DMS114 treated with DMSO at 0.1 percent for 48 hours (cell line): ENCODE measurements at regions not wholly inside any gene's neighbourhood (a gene's known extent, or its start where the extent isn't known, plus 50 kb on each side); places are given as distances from the start of the nearest gene placed in this dataset.

ENCODE experiments used
- DNase-seq: peaks from one replicate; lab custom pipeline; 2025; ENCODE audit not compliant: unreplicated experiment; lab: John Stamatoyannopoulos, UW

- DNase-seq = no peak
Measured at GRCh38 chr14:28059254-28059653, 707.3 kb upstream of the FOXG1 start.

DNA sequence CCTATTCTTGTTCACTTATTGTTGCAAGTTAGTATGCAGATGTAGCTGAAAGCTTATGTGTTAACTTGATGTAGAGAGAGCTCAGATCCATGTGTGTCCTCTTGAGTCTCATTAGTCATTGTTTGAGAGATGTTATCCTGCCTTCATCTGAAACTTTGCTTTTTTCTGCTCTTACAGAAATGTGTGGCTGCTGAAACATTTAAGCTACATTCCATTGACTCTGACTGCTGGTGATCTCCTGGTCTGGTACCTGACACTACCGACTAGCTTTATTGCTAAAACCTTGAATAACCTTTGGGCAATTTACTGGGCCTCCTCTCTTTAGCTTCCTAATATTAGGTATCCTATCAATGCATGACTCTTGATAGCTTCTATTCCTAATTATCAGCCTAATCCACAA, 705.6 kb upstream of the FOXG1 start:
- DNase-seq = no peak

DNA sequence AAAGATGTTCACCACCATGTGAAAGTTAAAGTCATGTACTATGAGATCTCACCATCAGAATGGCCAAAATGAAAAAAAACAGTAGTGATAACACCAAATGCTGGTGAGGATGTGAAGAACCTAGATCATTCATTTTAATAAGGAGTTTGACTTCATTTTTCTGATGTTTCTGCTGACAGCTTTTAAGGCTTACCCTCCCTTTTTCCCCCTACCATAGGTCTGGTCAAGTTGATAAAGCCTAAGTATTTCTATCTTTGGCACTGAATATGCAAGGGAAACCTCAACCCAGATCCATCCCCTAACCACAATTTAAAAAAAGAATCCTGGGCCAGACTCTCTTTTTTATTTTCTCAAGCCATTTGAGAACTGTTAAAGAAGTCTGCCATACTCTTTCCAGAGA, 689.6 kb upstream of the FOXG1 start:
- DNase-seq = no peak

DNA sequence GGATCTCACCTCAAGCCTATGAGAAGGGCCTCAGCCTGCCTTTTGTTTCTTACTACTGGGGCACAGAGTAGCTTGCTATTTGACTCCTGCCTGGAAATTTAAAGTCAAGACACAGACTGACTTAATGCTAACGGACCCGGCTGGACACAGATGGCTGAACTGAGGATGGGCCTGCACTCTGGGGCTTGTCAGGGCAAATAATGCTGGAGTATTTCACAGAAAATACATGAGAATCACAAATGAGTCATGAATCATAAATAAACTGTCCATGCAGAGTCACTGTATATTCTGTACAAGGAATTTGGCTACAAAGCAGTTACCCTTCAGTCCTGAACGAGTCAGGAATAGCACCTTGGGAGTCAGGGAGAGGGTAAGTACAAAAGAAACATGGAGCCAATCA, 683.2 kb upstream of the FOXG1 start:
- no peak for DNase-seq

GRCh38 chr14:28088125-28088524, 678.5 kb upstream of the FOXG1 start:
- no peak for DNase-seq

DNA sequence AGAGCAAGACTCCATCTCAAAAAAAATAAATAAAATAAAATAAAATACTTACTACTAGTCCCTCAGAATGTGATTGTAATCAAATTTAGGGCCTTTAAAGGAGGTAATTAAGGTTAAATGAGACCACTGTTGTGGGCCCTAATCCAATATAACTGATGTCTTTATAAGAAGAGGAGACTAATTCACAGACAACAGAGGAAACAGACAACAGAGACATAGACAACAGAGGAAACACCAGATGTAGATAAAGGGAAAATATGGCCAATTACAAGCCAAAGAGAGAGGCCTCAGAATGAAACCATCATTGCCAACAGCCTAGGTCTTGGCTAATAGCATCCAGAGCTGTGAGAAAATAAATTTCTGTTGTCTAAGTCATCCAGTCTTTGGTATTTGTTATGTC, 669.0 kb upstream of the FOXG1 start:
- DNase-seq = no peak

GRCh38 chr14:28098856-28099255, 667.7 kb upstream of the FOXG1 start:
- no peak for DNase-seq

DNA sequence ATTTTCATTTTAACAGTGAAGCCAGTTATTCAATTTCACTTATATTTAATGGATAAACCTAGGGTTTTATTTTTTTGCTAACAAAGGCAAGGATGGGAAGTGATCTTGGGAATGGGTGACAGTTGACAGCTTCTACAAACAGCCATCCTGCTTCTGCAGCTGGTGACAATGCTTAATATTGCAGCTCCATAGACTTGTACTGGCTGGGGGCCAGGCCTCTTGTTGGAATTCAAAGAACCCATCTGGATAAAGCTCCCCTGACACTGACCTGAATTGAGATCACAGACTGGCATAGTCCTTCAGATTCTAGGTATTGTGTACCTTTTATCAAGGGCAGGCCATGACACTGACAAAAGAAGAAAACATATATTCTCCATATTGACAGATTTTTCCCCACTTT, 664.6 kb upstream of the FOXG1 start:
- DNase-seq = no peak

DNA sequence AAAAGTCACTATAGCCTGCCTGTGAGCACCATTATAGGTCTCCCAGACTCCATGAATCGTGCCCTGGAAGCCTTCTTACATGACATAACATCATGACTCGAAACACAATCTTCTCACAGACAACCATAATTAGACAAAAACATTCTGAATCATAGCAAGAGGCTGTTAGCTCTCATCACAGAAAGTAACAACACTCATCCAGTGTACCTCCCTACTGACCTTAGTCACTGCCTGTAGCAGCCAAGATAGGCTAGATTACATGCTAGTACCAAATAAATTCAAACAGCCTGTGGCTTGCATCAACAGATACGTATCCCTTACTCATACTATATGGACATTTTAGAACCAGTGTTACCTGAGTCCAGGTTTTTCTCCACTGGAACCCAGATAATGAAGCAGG, 663.8 kb upstream of the FOXG1 start:
- no peak for DNase-seq

DNA sequence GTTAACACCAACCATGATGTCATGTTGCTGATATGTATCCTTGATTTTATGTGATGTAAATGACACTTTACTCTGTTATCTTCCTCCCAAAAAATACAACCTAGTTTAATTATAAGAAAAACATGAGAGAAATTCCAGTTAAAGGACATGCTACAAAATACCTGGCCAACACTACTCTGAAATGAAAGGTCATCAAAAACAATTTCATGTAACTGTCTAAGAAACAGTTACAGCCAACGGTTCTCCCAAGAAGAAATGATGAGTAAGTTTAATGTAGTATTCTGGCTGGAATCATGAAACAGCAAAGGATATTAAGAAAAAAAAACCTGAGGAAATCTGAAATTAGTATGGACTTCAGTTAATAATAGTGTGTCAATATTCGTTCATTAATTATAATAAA, 653.3 kb upstream of the FOXG1 start:
- DNase-seq = no peak

DNA sequence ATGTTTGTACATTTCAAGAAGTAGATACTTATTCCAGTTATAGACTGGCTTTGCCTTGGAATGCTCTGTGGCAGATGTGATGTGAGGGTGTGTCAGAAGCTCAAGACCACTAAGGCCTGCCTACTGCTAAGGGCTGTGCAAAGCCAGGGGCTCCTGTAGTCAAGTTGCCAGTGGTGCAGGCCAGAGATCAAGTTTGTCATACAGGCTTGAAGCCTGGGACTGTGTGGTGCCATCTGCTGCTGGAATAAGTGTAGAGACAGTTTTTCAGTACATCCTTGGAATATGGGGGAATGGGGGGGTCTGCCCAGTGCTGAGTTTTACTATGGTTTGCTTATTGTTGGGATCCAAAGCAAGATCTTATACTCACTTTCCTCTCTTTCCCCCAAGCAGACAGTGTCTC, 649.9 kb upstream of the FOXG1 start:
- no peak for DNase-seq

DNA sequence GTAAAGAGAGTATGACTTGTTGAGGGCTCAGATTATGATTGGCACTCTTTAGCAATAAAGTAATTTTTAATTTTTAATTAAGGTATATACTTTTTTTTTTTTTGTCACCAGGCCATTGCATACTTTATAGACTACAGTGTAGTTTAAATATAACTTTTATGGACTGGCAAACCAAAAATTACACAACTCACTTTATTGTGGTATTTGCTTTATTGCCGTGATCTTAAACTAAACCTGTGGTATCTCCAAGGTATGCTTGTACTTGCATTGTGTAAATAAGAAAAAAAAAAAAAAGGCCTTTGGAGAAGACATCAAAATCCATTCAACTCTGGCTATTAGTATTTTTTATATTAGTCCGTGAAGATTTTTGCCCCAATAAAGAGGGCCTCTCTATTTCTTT, 646.7 kb upstream of the FOXG1 start:
- DNase-seq = no peak

GRCh38 chr14:28120391-28120790, 646.2 kb upstream of the FOXG1 start:
- DNase-seq = no peak

DNA sequence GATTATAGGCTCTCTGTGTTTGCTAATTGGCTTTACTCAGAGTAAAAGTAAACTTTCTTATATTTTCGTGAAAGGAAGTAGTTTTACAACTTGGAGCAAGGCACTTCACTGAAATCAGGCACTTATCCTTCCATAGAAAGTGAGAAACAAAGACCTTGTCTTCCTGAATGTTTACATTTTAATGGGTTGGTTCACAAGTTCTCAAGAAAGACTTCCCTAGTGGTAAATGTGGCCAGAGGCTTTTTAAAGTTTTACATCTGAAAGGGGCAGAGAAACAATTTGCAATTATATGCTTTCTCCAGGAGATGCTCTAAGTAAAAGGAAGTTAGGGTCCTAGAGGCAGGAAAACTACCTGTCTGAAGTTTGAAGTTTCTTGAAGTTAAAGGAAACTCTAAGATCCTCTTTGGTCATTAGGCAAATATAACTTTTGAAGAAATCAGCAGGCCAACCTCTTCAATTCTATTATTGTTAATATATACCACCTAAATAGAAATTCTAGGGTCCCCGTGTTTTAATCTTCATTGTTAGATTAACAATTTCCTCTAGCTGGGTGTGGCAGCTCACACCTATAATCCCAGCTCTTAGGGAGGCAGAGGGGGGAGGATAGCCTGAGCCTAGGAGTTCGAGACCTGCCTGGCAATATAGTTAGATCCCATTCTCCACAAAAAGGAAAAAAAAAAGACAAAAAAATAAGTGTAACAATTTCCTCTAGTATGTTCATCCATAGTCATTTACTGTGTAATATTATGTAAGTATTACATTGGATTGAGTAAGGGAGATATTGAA, 644.9 kb upstream of the FOXG1 start:
- DNase-seq = no peak

DNA sequence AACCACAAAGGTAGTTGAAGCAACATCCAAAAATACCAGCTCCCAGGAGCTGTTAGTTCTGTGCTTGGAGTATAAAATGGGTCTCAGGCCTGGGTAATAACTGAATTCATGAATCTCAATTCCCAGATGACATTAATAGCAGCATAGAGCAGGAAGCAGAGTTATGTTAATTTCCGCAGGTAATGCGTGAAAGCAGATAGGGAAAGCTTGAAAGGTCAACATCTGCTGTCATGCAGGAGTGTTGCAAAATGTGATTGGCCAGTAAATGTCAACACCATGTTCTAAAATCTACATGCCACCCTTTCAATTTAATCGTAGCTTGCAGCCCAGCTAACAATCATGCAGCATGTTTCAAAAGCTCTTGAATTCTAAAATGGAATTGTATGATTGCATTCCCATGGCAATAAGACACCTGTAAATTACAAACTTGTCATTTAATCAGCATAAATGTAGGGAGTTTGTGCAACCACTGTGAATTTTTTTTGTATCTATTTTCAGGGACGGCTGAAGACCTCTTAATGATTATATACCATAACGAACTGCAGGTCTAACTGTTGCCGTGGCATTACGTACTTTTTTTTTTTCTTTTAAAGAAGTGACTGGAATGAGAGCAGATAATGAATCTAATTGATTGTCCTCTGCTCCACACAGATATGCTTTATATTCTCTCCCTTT, 635.8 kb upstream of the FOXG1 start:
- DNase-seq = no peak

GRCh38 chr14:28138341-28138740, 628.2 kb upstream of the FOXG1 start:
- DNase-seq = no peak

- DNase-seq = no peak
Measured at GRCh38 chr14:28141662-28142061, 624.9 kb upstream of the FOXG1 start.

GRCh38 chr14:28142400-28143015, 624.1 kb upstream of the FOXG1 start:
- DNase-seq = no peak

DNA sequence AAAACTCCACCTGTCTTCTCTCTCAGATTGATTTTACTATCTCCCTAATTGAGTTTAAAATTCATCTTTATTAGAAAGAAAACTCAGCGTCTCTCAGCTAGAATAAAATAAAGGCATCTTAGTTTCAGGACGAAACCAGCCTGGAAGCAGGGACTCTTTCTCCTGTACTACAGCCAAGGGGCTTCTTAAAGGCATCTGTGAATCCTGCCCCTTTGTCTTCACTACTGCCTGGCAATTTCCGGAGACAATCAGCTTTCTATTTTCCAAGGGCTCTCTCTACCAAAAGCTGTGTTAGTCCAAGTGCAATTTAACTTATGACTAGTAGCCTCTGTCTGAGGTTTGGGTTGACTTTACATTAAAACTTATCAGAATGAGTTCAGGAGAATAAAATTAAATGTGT, 623.3 kb upstream of the FOXG1 start:
- no peak for DNase-seq

GRCh38 chr14:28151926-28152325, 614.7 kb upstream of the FOXG1 start:
- DNase-seq = no peak

DNA sequence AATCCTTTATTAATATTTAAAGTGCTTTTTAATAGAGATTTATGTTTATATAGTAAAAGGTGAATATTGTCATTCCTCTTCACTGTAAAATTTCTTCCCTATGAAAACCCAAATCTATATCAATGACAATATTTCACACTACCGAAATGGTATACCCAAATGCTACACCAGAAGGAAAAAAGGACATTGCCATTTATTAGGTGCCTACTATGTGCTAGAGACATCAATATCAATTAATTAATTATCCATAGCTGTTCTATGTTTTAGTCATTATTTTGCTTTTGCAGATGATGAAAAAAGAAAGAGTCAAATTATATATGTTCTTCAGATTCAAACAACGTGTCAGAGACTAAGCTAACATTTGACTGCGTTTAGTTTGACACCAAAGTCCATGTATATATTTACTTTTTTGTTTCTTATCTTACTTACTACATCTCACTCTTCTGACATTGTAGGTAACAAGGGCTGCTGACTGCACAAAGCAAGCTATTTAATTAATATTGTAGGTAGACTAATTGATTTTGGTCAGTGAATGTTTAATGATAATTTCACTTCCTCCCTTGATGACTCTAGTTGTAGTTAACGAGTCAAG, 614.0 kb upstream of the FOXG1 start:
- DNase-seq = no peak

DNA sequence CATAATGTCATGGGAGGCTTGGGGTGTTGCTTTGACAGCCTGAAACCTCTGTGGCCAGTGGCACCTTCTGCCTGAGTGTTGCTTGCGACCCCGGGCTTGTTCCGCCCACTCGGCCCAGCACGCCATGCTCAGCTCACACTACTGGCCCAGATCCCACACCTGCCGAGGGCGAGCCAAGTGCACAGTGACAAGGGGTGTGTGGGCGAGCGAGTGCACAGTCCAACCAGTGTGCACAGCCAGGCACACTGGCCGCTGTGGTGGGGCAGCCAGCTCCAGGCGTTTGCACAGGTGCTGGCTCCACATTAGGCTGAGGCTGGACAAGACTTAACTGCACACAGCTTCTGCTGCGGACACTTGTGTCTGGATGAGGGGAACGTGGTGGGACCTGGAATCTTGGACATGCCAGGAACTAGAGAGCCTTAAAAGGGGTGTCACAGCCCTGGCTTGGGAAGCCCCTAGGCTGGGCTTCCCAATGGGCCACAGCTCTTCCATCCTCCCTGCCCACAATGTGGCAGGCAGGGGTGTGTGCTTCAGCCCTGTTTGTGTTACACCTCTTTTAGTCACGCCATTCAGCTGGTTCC, 609.2 kb upstream of the FOXG1 start:
- DNase-seq = no peak
